HG03521 (cell line): ENCODE measurements at regions not wholly inside any gene's neighbourhood (a gene's known extent, or its start where the extent isn't known, plus 50 kb on each side); places are given as distances from the start of the nearest gene placed in this dataset.
"Not testable (repeated sequence)": the region's sequence is repeated elsewhere in the genome, so short reads cannot be mapped to it uniquely, and the experiment has no call there.

Source experiments
- ATAC-seq: cut with Tn5 transposase; IDR thresholded peaks from one replicate; pipeline ENCODE4 v1.9.1; 2021; ENCODE audit warnings: mild to moderate bottlenecking, moderate library complexity; ENCODE audit not compliant: unreplicated experiment

DNA sequence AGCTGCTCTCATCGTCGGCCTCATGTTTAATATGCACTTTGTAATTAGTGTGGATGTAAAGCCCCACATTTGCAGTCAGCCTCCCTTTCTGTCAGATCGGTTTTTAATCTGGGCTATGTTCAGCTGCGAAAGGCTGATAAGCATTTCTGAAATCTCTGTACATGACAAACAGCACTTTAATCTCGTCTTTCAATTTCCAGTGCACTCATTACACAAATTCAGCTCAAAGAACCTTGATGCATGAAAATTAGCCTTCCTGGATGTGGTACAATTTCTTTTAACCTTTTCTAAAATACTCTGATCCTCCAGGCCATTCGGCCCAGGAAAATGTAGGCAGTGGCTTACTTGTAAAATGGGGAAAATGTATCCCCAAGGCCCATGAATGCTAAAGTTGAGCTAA, 265.1 kb downstream of the RND3 start:
- no peak for ATAC-seq

DNA sequence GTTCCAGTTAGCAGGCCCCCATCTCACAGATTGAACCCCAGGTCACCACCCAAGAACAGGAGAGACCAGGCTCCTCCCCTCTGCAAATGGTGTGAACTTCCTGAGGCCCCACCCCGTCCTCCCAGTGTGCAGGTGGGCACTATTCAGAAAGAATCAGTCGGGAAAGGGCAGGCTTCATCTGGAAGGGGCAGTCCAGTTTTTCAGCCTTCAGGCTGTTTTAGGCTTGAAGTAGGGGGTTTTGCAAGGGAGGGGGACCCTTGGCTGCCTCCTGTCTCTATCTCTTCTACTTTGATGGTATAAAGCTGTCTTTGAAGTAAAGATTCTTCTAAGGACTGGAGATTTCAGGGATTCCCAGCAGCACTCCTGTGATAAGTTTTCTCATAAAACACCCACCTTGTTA, 267.6 kb downstream of the RND3 start:
- ATAC-seq, result no peak

DNA sequence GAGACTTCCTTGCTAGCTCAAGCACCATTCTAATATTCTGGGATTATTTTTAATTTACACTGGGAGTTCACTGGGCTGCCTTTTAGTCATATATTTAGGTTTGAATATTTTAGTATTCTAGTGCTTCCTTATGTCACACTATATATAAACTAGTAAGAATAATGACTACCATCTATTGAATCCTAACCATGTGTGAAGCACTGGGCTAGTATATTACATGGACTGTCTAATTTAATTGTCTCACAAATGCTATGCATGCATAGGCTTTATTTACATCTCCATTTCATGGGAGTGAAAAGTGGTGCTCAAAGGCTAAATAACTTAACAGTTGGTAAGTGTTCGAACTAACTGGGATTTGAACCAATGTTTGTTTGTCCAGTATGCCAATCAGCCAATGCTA, 272.4 kb downstream of the RND3 start:
- no peak for ATAC-seq

DNA sequence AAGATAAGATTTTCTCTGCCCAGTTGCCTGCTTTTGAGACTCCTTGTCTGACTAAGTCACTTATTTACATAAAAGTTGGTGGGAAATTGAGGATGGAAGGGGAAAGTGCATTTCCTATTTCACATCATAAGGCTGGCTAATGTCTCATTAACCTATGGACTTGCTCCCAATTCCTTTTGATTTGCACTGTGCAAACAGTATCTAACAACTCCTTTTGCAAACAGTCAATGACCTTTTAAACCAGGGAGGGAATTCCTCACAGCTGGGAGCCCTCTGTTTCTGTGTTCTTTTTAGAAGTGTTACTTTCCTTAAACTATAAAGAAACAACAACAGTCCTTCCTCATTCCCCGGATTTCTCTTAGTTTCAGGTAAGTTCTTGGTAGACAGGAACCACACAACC, 272.8 kb downstream of the RND3 start:
- ATAC-seq, result no peak

DNA sequence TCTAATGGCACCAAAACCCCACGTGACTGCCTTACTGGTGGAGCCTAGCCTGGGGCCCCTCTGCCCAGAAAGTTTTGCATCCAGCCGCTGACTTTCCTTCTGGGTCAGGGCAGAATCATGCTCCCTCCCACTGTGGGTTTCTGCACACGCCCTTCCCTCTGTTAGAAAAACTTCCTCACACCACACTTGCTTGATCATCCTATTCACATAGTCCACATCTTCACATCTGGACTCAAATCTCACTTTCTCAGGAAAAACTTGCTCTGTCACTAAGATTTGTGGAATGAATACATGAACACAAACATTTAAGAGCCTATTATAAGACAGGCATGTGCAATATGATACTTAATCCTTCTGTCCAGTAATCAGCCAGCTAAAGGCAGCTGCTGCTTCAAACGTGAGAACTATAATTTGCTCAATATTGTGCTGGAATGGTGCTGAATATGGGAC, 274.7 kb downstream of the RND3 start:
- no peak for ATAC-seq

DNA sequence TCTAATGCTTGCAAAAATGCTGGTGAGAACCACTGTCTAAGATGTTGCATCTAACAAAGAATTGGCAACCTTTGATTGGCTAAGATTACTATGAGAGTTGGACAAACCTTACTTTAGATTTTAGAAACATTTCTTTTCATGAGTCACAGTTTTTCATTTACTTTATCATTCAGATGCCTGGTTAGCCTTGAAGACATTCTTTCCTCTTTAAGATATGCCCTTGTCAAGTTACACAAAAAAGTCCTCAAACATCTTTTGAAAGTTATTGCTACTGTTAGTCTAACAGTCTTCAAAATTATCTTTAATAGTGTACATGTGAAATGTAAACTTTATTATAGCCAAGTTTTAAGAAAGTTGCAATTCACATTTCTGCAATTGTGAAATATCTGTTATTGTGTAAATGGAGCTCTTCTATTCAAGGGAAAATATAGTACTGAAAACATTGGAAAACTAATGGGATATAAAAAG, 276.3 kb downstream of the RND3 start:
- no peak for ATAC-seq

DNA sequence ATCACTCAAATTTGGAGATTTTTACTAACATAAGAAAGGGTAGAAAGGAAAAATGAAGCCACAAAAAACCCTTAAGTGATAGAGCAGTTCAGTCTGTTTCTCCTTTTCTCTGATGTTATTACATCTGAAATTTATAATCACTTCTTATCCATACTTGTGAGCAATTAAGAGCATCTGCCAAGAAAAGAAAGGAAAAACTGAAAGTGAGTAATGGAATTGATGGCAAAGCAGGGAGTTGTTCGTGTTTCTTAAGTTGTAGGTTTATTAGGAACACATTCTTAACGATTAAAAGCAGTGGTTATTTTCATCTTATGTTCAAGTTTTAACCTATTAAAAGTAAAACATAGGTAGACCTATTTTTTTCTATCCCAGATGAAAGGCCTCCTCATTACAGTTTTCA, 277.7 kb downstream of the RND3 start:
- ATAC-seq, result no peak

DNA sequence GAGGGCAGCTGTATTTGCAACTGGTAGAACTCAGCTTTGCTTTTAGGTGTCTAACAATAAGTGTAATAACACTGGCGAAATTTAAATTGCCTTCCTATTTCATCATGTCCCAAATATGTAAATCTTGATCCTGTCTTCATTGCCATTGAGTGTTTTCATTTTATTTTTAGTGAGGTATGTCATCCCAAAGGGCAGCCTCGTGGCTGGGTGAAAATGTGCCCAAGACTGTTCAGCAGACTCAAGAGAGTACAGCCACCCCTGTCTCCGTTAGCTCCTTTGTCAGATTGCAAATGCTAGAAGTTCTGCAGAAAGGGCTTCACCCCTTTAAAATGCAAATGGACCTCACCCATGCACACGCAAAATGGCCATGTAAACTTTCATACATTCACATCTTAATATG, 278.8 kb downstream of the RND3 start:
- no peak for ATAC-seq

DNA sequence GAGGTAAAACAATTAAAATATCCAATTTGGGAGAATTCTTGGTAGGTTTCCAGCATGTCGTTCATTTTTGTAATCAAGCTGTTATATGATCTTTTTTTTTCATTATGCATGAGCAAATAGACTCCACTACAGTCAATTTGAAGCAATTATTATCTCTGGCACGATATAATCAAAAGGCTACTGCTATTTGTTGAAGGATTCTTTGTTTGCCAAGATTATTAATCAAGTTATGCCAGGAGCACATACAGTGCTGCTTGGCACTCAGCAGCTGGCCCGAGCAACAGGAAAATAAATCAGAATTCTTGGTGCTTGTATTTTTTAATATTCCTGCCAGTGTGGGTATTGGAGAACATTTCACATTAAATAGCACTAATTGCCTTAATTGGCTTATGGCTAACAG, 279.5 kb downstream of the RND3 start:
- no peak for ATAC-seq

DNA sequence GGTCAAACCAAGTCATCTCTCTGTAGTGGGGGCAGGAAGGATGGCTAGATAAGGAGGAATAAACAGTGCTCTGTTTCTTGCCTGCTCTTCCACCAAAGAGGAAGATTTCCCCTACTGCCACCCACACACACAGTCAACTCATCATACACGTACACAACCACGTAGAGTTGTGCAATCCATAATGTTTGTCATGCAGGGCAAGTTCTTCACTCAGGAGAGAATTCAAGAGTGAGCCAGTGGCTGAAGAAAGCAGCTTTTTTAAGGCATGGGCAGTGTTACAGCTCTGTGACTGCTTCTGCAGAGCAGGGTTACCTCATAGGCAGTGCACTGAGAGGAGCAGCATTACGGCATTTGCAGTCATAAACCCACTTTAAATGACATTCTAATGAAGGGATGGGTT, 283.0 kb downstream of the RND3 start:
- no peak for ATAC-seq

DNA sequence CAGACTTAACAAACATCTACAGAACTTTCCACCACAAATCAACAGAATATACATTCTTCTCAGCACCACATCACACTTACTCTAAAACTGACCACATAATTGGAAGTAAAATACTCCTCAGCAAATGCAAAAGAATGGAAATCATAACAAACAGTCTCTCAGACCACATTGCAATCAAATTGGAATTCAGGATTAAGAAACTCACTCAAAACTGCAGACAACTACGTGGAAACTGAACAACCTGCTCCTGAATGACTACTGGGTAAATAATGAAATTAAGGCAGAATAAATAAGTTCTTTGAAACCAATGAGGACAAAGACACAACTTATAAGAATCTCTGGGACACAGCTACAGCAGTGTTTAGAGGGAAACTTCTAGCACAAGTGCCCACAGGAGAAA, 292.7 kb downstream of the RND3 start:
- ATAC-seq, result not testable (repeated sequence)

DNA sequence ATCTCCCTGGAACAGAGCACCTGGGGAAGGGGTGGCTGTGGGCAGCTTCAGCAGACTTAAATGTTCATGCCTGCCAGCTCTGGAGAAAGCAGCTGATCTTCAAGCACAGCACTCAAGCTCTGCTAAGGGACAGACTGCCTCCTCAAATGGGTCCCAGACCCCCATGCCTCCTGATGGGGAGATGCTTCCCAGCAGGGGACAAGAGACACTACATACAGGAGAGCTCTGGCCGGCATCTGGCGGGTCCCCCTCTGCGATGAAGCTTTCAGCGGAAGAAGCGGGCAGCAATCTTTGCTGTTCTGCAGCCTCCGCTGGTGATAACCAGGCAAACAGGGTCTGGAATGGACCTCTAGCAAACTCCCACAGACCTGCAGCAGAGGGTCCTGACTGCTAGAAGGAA, 294.8 kb downstream of the RND3 start:
- ATAC-seq, result no peak

DNA sequence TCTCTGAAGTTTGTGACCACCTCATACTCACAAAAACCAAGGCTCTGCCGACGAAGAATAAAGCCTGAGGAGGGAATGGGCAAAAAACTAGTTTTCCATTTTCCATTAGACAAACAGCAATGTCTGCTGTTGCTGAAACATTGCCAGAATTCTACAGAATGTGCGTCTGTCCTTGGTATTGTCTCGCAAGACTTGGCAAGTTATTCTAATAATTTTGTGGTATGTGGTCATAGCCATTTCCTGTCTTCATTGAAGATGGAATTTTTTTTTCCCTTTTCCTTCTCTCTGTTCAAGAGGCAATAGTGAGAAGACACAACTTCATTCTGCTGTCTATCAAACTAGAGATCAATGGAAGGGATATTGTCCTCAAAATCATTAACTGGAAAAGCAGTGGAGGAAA, 296.1 kb downstream of the RND3 start:
- ATAC-seq, result no peak

DNA sequence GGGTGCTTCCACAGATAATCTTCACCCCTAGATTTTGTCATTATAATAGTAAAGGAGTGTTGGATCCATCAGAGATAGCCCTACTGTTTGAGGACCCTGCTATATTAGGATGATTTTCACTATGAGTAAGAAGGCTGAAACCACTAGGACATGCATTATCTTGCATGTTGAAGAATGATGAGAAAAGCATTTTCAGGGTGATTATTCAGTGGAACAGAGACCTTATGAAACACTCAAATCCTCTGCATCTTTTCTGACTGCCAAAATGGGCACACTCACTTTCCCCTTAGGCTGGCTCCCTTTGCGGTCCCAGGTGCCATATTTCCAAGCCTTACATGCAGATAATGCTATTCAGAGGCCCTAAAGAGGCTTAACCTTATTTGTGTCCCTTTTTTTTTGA, 296.9 kb downstream of the RND3 start:
- ATAC-seq, result no peak

DNA sequence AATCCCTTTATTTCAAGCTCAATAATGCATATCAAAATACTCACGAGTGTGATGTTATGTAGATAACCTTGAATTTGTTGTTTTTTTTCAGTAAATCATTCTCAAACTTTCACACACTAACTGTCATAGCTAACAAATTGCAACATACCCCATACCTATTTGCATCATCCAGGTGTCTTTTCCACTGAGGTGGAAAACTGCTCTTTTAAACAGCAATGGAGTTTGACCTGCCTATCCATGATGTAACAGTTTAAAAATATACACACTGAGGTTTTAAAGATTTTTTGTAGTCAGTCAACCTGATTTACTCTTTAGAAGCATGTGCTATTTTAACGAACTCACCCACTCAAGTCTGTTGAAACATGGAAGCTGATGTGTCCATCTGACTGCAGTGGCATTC, 298.7 kb downstream of the RND3 start:
- no peak for ATAC-seq

DNA sequence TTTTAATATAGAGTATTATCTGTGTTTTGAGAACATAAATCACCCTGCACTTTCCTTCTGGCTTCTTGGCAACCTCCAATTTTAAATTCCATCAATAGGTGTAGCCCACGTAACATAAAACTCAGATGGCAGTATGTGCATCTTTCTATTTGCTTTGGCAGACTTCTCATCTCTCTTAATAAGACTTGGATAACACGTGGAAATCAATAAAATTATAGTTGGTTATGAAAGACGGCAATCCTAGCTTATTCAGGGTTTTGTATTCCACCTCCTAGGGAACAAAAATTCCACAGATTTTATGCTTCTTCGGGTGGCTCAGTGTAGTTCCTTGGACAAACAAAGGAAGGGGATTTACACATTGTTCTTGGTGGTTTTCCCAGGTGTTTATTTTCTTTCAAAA, 299.3 kb downstream of the RND3 start:
- ATAC-seq, result no peak

DNA sequence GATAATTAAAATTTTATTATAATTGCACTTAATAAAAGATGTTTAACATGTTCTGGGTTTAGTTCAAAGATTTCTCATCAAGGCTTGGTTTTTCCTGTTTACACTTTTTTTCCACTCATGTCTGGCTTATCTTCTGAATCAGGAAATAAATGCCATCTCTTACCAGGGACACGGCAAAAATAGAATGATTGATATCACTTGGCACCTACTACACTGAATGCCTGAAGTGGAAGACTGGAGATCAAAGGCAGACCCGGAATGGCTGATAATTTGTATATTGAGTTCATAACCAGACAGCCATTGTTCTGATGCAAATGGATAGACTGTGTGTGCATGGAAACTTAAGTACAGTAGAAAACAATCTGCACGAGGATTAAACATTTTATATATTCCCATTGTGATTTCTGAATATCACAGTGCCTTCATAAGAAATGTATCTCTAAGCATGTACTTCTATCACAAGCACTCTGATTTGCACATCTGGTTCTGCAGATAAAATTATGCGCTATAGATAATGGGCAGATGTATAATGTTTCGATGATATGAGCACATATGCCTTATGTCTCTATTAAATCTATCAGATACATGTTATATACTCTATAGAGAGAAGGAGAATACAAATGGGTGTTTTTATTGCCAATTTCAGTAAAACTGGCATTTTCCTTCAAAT, 304.8 kb downstream of the RND3 start:
- no peak for ATAC-seq

DNA sequence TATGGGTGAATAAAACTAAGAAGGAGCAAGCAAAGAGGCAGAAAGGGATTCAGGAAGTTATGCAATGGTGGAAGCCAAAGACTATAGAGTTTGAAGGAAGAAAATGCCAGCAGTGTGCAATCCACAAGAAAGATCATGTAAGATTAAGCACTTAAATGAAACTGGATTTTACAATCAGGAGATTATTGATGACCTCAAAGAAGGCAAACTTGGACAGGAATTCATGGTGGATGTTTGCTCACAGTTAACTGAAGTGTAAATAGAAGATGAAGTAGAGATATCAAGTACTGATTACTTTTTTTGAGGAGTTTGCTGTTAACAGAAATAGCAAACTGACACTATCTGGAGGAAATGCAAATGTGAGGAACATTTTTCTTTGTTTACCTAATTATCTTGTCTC, 308.9 kb downstream of the RND3 start:
- no peak for ATAC-seq

DNA sequence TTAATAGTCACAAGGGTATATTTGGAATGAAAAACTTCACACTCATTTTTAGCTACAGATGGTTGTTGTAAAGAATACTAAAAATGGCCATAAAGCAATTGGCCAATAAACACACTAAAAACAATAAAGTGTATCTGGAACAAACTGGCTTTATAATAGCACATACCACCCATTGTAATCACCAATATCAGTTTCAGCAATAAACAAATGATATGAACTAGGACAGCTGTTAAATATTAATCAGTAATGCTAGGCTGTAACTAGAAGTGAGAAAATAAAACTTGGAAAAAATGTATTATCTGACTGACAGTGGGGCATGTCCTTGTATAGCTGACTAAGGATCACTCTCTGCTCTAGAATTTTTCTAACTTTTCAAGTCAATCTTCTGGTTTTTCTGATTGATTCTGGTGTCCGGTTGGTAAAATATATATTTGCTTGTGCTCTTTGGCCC, 312.5 kb downstream of the RND3 start:
- no peak for ATAC-seq

DNA sequence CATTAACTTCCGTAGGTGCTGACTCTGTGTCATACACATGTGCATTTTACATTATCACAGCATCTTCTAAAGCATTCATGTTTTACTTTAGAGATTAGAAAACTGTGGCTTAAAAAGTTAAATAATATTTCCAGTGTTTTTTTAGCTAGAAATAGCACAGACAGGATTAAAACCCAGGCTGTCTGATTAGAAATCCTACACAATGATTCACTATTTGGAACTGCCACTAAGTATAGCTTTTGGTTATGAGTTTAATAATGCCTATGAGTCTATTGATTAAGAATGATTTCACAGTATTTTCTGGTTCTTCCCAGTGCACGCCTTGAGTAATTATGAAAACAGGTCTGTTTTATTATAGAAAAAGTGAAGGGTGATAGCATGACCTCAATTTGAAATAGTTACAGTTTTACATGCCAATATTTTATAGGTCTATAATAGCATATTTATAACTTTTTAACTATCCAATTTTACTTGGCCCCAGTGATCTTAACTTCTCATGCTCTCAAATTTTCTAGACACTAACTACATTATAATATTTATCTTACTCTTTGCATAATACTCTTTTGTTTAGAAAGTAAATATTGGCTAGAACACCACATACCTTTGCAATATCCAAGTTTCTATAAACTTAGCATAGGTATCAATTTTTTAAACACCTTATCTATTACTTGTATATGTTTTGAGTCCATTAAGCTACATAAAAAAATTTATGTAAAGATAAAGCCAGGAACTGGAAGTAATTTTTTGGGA, 313.2 kb downstream of the RND3 start:
- ATAC-seq, result no peak

DNA sequence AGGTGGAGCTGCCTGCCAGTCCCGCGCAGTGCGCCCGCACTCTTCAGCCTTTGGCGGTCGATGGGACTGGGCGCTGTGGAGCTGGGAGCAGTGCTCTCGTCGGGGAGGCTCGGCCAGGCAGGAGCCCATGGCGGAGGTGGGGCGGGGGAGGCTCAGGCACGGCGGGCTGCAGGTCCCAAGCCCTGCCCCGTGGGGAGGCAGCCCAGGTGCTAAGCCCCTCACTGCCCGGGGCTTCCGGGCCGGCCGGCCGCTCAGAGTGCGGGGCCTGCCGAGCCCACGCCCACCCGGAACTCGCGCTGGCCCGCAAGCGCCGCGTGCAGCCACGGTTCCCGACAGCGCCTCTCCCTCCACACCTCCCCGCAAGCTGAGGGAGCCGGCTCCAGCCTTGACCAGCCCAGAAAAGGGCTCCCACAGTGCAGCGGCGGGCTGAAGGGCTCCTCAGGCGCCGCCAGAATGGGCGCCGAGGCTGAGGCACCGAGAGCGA, 316.4 kb downstream of the RND3 start:
- ATAC-seq, result no peak

DNA sequence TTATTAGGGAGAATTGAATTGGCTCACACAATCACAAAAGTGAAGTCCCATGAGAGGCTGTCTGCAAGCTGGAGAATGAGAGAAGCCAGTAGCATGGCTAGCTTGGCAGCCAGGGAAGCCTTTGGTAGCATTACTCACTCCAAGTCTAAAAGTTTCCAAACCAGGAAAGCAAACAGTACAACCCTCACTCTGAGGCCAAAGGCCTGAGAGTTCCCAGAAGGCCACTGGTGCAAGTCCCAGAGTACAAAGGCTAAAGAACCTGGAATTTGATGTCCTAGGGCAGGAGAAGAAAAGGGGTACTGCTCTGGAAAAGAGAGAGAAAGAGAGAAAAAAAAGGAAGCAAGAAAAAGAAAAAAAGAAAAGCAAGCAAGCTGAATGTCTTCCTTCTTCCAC, 318.2 kb downstream of the RND3 start:
- no peak for ATAC-seq
